Stomach (tissue), 8 donors: ENCODE measurements at regions not wholly inside any gene's neighbourhood (a gene's known extent, or its start where the extent isn't known, plus 50 kb on each side); places are given as distances from the start of the nearest gene placed in this dataset.

Experiments
- DNase-seq, 2 donors: peaks; one replicate each; pipeline versions ENCODE4 v3.0.0 to v3.0.0-alpha.2; 2013 to 2019
- H3K27ac ChIP-seq, 5 donors: fragments of 200-600 bp in 4 of 5; sonication (generic) in 4 of 5; one replicate each; pipeline ENCODE4 v1.5.1; 2013 to 2019; ENCODE audit warnings: mild to moderate bottlenecking in 1 of 5, moderate library complexity in 1 of 5
- H3K27me3 ChIP-seq, 3 donors: fragments of 200-600 bp; sonication (generic); one replicate each; pipeline ENCODE4 v1.5.1; 2017 to 2019; ENCODE audit warnings: mixed run types in 1 of 3
- H3K36me3 ChIP-seq, 4 donors: fragments of 200-600 bp; sonication (generic); 1 replicate in 3 of 4; 2 replicates in 1 of 4; pipeline ENCODE4 v1.5.1; 2016 to 2019
- H3K4me1 ChIP-seq, 4 donors: fragments of 200-600 bp; sonication (generic); one replicate each; pipeline ENCODE4 v1.5.1; 2016 to 2019
- H3K4me3 ChIP-seq, 4 donors: fragments of 200-600 bp; sonication (generic) in 3 of 4; one replicate each; pipeline ENCODE4 v1.5.1; 2016 to 2019; ENCODE audit warnings: mild to moderate bottlenecking in 1 of 4
- H3K9me3 ChIP-seq, 4 donors: fragments of 200-600 bp; sonication (generic); one replicate each; pipeline ENCODE4 v1.5.1; 2016 to 2019
- EP300 ChIP-seq: sonication (generic); formaldehyde crosslinking; IDR thresholded peaks from one replicate; pipeline ENCODE4 v1.6.1; 2017; ENCODE audit warnings: antibody characterized with exemption
- POLR2A ChIP-seq, 4 donors: fragments of 450-650 bp; IDR thresholded peaks; one replicate each; pipeline ENCODE4 v1.6.1; 2016; ENCODE audit warnings: antibody characterized with exemption in 4 of 4, control low read depth in 2 of 4, mild to moderate bottlenecking in 1 of 4, moderate library complexity in 1 of 4
- POLR2AphosphoS5 ChIP-seq, 3 donors: sonication (generic); formaldehyde crosslinking; IDR thresholded peaks; one replicate each; pipeline ENCODE4 v1.6.1; 2016; ENCODE audit warnings: antibody characterized with exemption in 3 of 3
- WGBS, 5 donors: extraction: QIAGEN DNeasy Blood & Tissue Kit in 3 of 5; methylation state at CpG; one replicate each; pipeline versions ENCODE4 v1.1.5 to v1.1.7; 2013 to 2018; 5-methylcytosine and 5-hydroxymethylcytosine counted together
- intact Hi-C: fragments of 100-400 bp; cut with DNase I; formaldehyde crosslinking; loops from one replicate; pipeline ENCODE4 v1.15.1; 2023; ENCODE audit warnings: low total_unique reads
- TF ChIP-seq, protein P1 (sequence below), 7 experiments: fragments of 450-650 bp in 4 of 7; fragments of 200-600 bp in 3 of 7; sonication (generic) in 3 of 7; IDR thresholded peaks; one replicate each; pipeline ENCODE4 v1.5.1; 2016 to 2019; ENCODE audit warnings: antibody characterized with exemption in 7 of 7, control low read depth in 2 of 7, mild to moderate bottlenecking in 1 of 7
- donor health status: healthy with polysubstance abuse.
- donor health status: Bipolar disorder and iron deficiency.
- donor health status: healthy.

GRCh38 chr20:8946036-8946940, 122.6 kb upstream of the PLCB4 start:
- intact Hi-C loops = no loop called here
- Histone ChIP-seq H3K27me3 (no peaks in the 10 kb centered on the region), H3K9me3 (no peaks in the 10 kb centered on the region), H3K36me3 (no peaks in the 10 kb centered on the region), H3K27ac (no peak overlapping the region), H3K4me1 (peaks cover 0 to 18% (median 5%) of the 10 kb centered on the region in 4 donors), H3K4me3 (no peak overlapping the region)
- 61 to 79% (median 69%) methylated on average over 6 of the region's 6 CpGs for WGBS, 5 donors
- peak in 1 of 2 donors; percentile 78 for DNase-seq
- no peak for TF ChIP-seq EP300
- peak in 2 of 3 donors; percentile 33 to 67 for TF ChIP-seq POLR2AphosphoS5 (IDR thresholded peaks at IDR 0.05)

GRCh38 chr20:8948442-8949020, 120.4 kb upstream of the PLCB4 start:
- Histone ChIP-seq H3K27ac (no peak overlapping the region), H3K27me3 (no peaks in the 10 kb centered on the region), H3K9me3 (no peaks in the 10 kb centered on the region), H3K36me3 (no peaks in the 10 kb centered on the region), H3K4me1 (peaks cover 0 to 14% (median 5%) of the 10 kb centered on the region in 4 donors), H3K4me3 (no peak overlapping the region)
- intact Hi-C loops = no loop called here
- TF ChIP-seq POLR2A (IDR thresholded peaks at IDR 0.05) (no peak), EP300 (no peak), POLR2AphosphoS5 (IDR thresholded peaks at IDR 0.05) (no peak)
- TF ChIP-seq, protein P1, sequence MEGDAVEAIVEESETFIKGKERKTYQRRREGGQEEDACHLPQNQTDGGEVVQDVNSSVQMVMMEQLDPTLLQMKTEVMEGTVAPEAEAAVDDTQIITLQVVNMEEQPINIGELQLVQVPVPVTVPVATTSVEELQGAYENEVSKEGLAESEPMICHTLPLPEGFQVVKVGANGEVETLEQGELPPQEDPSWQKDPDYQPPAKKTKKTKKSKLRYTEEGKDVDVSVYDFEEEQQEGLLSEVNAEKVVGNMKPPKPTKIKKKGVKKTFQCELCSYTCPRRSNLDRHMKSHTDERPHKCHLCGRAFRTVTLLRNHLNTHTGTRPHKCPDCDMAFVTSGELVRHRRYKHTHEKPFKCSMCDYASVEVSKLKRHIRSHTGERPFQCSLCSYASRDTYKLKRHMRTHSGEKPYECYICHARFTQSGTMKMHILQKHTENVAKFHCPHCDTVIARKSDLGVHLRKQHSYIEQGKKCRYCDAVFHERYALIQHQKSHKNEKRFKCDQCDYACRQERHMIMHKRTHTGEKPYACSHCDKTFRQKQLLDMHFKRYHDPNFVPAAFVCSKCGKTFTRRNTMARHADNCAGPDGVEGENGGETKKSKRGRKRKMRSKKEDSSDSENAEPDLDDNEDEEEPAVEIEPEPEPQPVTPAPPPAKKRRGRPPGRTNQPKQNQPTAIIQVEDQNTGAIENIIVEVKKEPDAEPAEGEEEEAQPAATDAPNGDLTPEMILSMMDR (IDR thresholded peaks at IDR 0.05) = no peak
- DNase-seq = no peak
- WGBS, 5 donors = 67 to 73% (median 68%) methylated on average over 3 of the region's 3 CpGs

- intact Hi-C loops = no loop called here
- no peaks in the 10 kb centered on the region for H3K36me3 ChIP-seq
- H3K4me1 ChIP-seq = peaks cover 0 to 8% (median 3%) of the 10 kb centered on the region in 4 donors
- no peaks in the 10 kb centered on the region for H3K9me3 ChIP-seq
- 88 to 91% (median 89%) methylated on average over 4 of the region's 4 CpGs for WGBS, 5 donors
- no peak for DNase-seq
- no peak overlapping the region for H3K4me3 ChIP-seq
- H3K27me3 ChIP-seq = no peaks in the 10 kb centered on the region
- TF ChIP-seq, protein P1 (IDR thresholded peaks at IDR 0.05) = no peak
- TF ChIP-seq POLR2A (IDR thresholded peaks at IDR 0.05) = no peak
- no peak for TF ChIP-seq EP300
- no peak for TF ChIP-seq POLR2AphosphoS5 (IDR thresholded peaks at IDR 0.05)
- no peak overlapping the region for H3K27ac ChIP-seq
These were observed 117.7 kb upstream of the PLCB4 start for GRCh38 chr20:8951164-8951563.

DNA sequence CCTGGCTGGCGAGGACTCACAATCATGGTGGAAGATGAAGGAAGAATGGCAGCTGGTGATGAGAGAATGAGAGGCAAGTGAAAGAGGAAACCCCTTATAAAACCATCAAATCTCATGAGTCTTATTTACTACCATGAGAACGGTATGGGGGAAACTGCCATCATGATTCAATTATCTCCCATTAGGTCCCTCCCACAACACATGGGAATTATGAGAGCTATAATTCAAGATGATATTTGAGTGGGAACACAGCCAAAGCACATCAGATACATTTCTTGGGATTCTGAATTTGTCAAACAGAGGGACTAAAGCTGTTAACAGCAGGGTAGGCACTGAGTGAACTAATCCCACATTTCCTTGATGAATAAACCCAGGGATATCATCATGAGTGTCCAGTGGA, 116.2 kb upstream of the PLCB4 start:
- Histone ChIP-seq H3K4me3 (no peak overlapping the region), H3K27ac (no peak overlapping the region), H3K36me3 (no peaks in the 10 kb centered on the region), H3K4me1 (no peaks in the 10 kb centered on the region), H3K27me3 (no peaks in the 10 kb centered on the region), H3K9me3 (no peaks in the 10 kb centered on the region)
- intact Hi-C loops = no loop called here
- 72 to 86% (median 81%) methylated on average over 2 of the region's 2 CpGs for whole genome bisulfite sequencing, 5 donors
- TF ChIP-seq EP300 (no peak), POLR2AphosphoS5 (IDR thresholded peaks at IDR 0.05) (no peak), POLR2A (IDR thresholded peaks at IDR 0.05) (no peak)
- TF ChIP-seq, protein P1 (IDR thresholded peaks at IDR 0.05) = no peak
- DNase-seq = no peak
